WTC11 (cell line): ENCODE measurements at regions not wholly inside any gene's neighbourhood (a gene's known extent, or its start where the extent isn't known, plus 50 kb on each side); places are given as distances from the start of the nearest gene placed in this dataset.

Source experiments
- ATAC-seq: fragments of 200-7000 bp; cut with Tn5 transposase; 2 replicates; pipeline ENCODE4 v1.10.0; 2021; ENCODE audit warnings: mild to moderate bottlenecking, moderate library complexity
- CTCF ChIA-PET: fragments of 300-600 bp; sonication (Branson Sonifier 250); formaldehyde crosslinking; loops from one replicate; lab custom pipeline; 2021; ENCODE audit warnings: antibody characterized with exemption; lab: Charles Lee
- POLR2A ChIA-PET: fragments of 350-600 bp; sonication (Branson Sonifier 250); formaldehyde crosslinking; loops from one replicate; lab custom pipeline; 2021; ENCODE audit warnings: antibody characterized with exemption; lab: Charles Lee
- DNase-seq: peaks from one replicate; pipeline ENCODE4 v3.0.0; 2021; ENCODE audit warnings: low spot score
- H3K27ac Mint-ChIP-seq: 2 replicates; pipeline ENCODE4 v1.8.0; 2021; ENCODE audit warnings: mixed read lengths
- H3K27me3 Mint-ChIP-seq: 2 replicates; pipeline ENCODE4 v1.8.0; 2021; ENCODE audit warnings: low read depth, mild to moderate bottlenecking, moderate library complexity, mixed read lengths
- H3K36me3 Mint-ChIP-seq: 2 replicates; pipeline ENCODE4 v1.8.0; 2021; ENCODE audit warnings: mixed read lengths
- H3K4me1 Mint-ChIP-seq: 2 replicates; pipeline ENCODE4 v1.8.0; 2022; ENCODE audit warnings: mixed read lengths
- H3K4me3 Mint-ChIP-seq: 2 replicates; pipeline ENCODE4 v1.8.0; 2021; ENCODE audit warnings: mild to moderate bottlenecking, moderate library complexity, mixed read lengths
- H3K9me3 Mint-ChIP-seq: 2 replicates; pipeline ENCODE4 v1.8.0; 2021; ENCODE audit warnings: mixed read lengths
- ATF1 ChIP-seq: sonication (generic); formaldehyde crosslinking; IDR thresholded peaks from 2 replicates; pipeline ENCODE4 v1.8.1; 2023; ENCODE audit warnings: mild to moderate bottlenecking, moderate library complexity, missing genetic modification reagents
- ATF6 ChIP-seq: sonication (generic); formaldehyde crosslinking; IDR thresholded peaks from 2 replicates; pipeline ENCODE4 v1.8.1; 2023; ENCODE audit warnings: mild to moderate bottlenecking, missing genetic modification reagents
- E2F5 ChIP-seq: sonication (generic); formaldehyde crosslinking; IDR thresholded peaks from 2 replicates; pipeline ENCODE4 v1.8.1; 2022; ENCODE audit warnings: mild to moderate bottlenecking, moderate library complexity, missing genetic modification reagents
- ETV6 ChIP-seq: sonication (generic); formaldehyde crosslinking; IDR thresholded peaks from 2 replicates; pipeline ENCODE4 v1.8.1; 2022; ENCODE audit warnings: mild to moderate bottlenecking, missing genetic modification reagents
- FOXP1 ChIP-seq: sonication (generic); formaldehyde crosslinking; IDR thresholded peaks from 2 replicates; pipeline ENCODE4 v1.8.0; 2022; ENCODE audit warnings: missing genetic modification reagents, mild to moderate bottlenecking, moderate library complexity, borderline replicate concordance
- GRHL2 ChIP-seq: fragments of 250-450 bp; sonication (Bioruptor Pico); IDR thresholded peaks from 2 replicates; pipeline ENCODE4 v1.8.0; 2022; ENCODE audit warnings: mild to moderate bottlenecking, moderate library complexity; ENCODE audit not compliant: insufficient replicate concordance, severe bottlenecking
- NFATC4 ChIP-seq: fragments of 250-450 bp; sonication (Bioruptor Pico); IDR thresholded peaks from 2 replicates; pipeline ENCODE4 v1.9.0; 2021; ENCODE audit warnings: mild to moderate bottlenecking
- NFE2L1 ChIP-seq: sonication (generic); formaldehyde crosslinking; IDR thresholded peaks from 2 replicates; pipeline ENCODE4 v1.8.1; 2023; ENCODE audit warnings: missing genetic modification reagents
- OVOL2 ChIP-seq: fragments of 250-450 bp; sonication (Bioruptor Pico); IDR thresholded peaks from 2 replicates; pipeline ENCODE4 v1.9.0; 2021; ENCODE audit warnings: mild to moderate bottlenecking, borderline replicate concordance
- PREB ChIP-seq: sonication (generic); formaldehyde crosslinking; IDR thresholded peaks from 2 replicates; pipeline ENCODE4 v1.8.1; 2022; ENCODE audit warnings: mild to moderate bottlenecking, missing genetic modification reagents, moderate library complexity, borderline replicate concordance
- SOX15 ChIP-seq: fragments of 250-450 bp; sonication (Bioruptor Pico); IDR thresholded peaks from 2 replicates; pipeline ENCODE4 v1.9.0; 2021; ENCODE audit warnings: mild to moderate bottlenecking
- TEAD4 ChIP-seq: sonication (generic); formaldehyde crosslinking; IDR thresholded peaks from 2 replicates; pipeline ENCODE4 v1.8.0; 2022; ENCODE audit warnings: mild to moderate bottlenecking, missing genetic modification reagents
- ZBTB43 ChIP-seq: sonication (generic); formaldehyde crosslinking; IDR thresholded peaks from 2 replicates; pipeline ENCODE4 v1.8.1; 2023; ENCODE audit warnings: mild to moderate bottlenecking, missing genetic modification reagents
- ZMAT4 ChIP-seq: fragments of 250-450 bp; sonication (Bioruptor Pico); IDR thresholded peaks from 2 replicates; pipeline ENCODE4 v1.9.0; 2021; ENCODE audit warnings: mild to moderate bottlenecking
- ZNF263 ChIP-seq: sonication (generic); formaldehyde crosslinking; IDR thresholded peaks from 2 replicates; pipeline ENCODE4 v1.8.1; 2022; ENCODE audit warnings: low read depth, mild to moderate bottlenecking, moderate library complexity, missing genetic modification reagents
- ZNF416 ChIP-seq: fragments of 250-450 bp; sonication (Bioruptor Pico); IDR thresholded peaks from 2 replicates; pipeline ENCODE4 v1.9.0; 2021; ENCODE audit warnings: mild to moderate bottlenecking, inconsistent platforms
- ZNF512 ChIP-seq: sonication (generic); formaldehyde crosslinking; IDR thresholded peaks from 2 replicates; pipeline ENCODE4 v1.8.1; 2022; ENCODE audit warnings: missing genetic modification reagents, borderline replicate concordance
- ZNF532 ChIP-seq: fragments of 250-450 bp; sonication (Bioruptor Pico); IDR thresholded peaks from 2 replicates; pipeline ENCODE4 v1.9.0; 2021; ENCODE audit warnings: mild to moderate bottlenecking, borderline replicate concordance
- ZNF671 ChIP-seq: fragments of 250-450 bp; sonication (Bioruptor Pico); IDR thresholded peaks from 2 replicates; pipeline ENCODE4 v1.8.0; 2021; ENCODE audit warnings: mild to moderate bottlenecking

- ATAC-seq (peak; percentile 23), DNase-seq (no peak)
- no peak for TF ChIP-seq FOXP1
- TF ChIP-seq PREB (CRISPR knock-in tag): no peak
- TF ChIP-seq OVOL2: no peak
- no peak for TF ChIP-seq NFE2L1 (CRISPR knock-in tag)
- TF ChIP-seq TEAD4 (CRISPR knock-in tag): no peak
- no peak for TF ChIP-seq ZMAT4 (CRISPR knock-in tag)
- no peak for TF ChIP-seq ZNF512
- no peak for TF ChIP-seq NFATC4 (CRISPR knock-in tag)
- no peak for TF ChIP-seq ATF1 (CRISPR knock-in tag)
- TF ChIP-seq ZNF263: no peak
- no peak for TF ChIP-seq ZNF416 (CRISPR knock-in tag)
- no peak for TF ChIP-seq E2F5
- no peak for TF ChIP-seq ETV6 (CRISPR knock-in tag)
- no peak for TF ChIP-seq ZBTB43
- TF ChIP-seq SOX15 (CRISPR knock-in tag): no peak
- TF ChIP-seq ATF6 (CRISPR knock-in tag): no peak
- no peak for TF ChIP-seq GRHL2 (CRISPR knock-in tag)
- no peak for TF ChIP-seq ZNF671
- TF ChIP-seq ZNF532 (CRISPR knock-in tag): no peak
- no peaks in the 10 kb centered on the region for H3K9me3 Mint-ChIP-seq
- H3K4me1 Mint-ChIP-seq: peaks cover 40% of the 10 kb centered on the region
- POLR2A ChIA-PET: no interaction called here
- H3K27me3 Mint-ChIP-seq: no peaks in the 10 kb centered on the region
- H3K4me3 Mint-ChIP-seq: peak overlapping the region; percentile 53
- no peaks in the 10 kb centered on the region for H3K36me3 Mint-ChIP-seq
- no peak overlapping the region for H3K27ac Mint-ChIP-seq
- CTCF ChIA-PET: interaction anchor here (0.9 to 6.0 kb wide), 9 partner anchors 10 to 857 kb away, joined by 3 to 59 read pairs (median 5); no protein-coding TSS in a partner anchor
These were observed 108.1 kb upstream of the CSF3R start for GRCh38 chr1:36590771-36591170.
